Calu3 (cell line): ENCODE measurements at regions not wholly inside any gene's neighbourhood (a gene's known extent, or its start where the extent isn't known, plus 50 kb on each side); places are given as distances from the start of the nearest gene placed in this dataset.

ENCODE experiments used
- BruUV-seq: library from RNA; stranded (reverse); fragments of 400-500 nt; replicated peaks from 2 replicates; lab custom pipeline; 2021; lab: Mats Ljungman, UMichigan
- CTCF ChIA-PET: fragments of 300-600 bp; sonication (Branson Sonifier 250); formaldehyde crosslinking; loops from one replicate; lab custom pipeline; 2022; ENCODE audit warnings: antibody characterized with exemption; lab: Charles Lee
- DNase-seq: peaks from one replicate; pipeline ENCODE4 v3.0.0; 2022
- H3K27ac Mint-ChIP-seq: one replicate; pipeline ENCODE4 v1.8.0; 2022; ENCODE audit warnings: mixed read lengths; ENCODE audit not compliant: unreplicated experiment
- H3K27me3 Mint-ChIP-seq: one replicate; pipeline ENCODE4 v1.8.0; 2022; ENCODE audit warnings: mixed read lengths; ENCODE audit not compliant: unreplicated experiment
- H3K36me3 Mint-ChIP-seq: one replicate; pipeline ENCODE4 v1.8.0; 2022; ENCODE audit warnings: mild to moderate bottlenecking, moderate library complexity, mixed read lengths; ENCODE audit not compliant: insufficient read depth, unreplicated experiment
- H3K4me1 Mint-ChIP-seq: one replicate; pipeline ENCODE4 v1.8.0; 2022; ENCODE audit warnings: mild to moderate bottlenecking, low read depth, mixed read lengths; ENCODE audit not compliant: unreplicated experiment
- H3K4me3 Mint-ChIP-seq: one replicate; pipeline ENCODE4 v1.8.0; 2022; ENCODE audit warnings: mild to moderate bottlenecking, low read depth, moderate library complexity, mixed read lengths; ENCODE audit not compliant: unreplicated experiment
- H3K9me3 Mint-ChIP-seq: one replicate; pipeline ENCODE4 v1.8.0; 2022; ENCODE audit warnings: low read depth, mixed read lengths; ENCODE audit not compliant: unreplicated experiment
- intact Hi-C: fragments of 100-400 bp; cut with micrococcal nuclease; formaldehyde crosslinking; loops from one replicate; pipeline ENCODE4 v1.10.0; 2022; ENCODE audit not compliant: unreplicated experiment
- TF ChIP-seq, protein P1 (sequence below): fragments of 200-600 bp; IDR thresholded peaks from one replicate; pipeline ENCODE4 v1.8.0; 2022; ENCODE audit warnings: antibody characterized with exemption; ENCODE audit not compliant: unreplicated experiment

DNA sequence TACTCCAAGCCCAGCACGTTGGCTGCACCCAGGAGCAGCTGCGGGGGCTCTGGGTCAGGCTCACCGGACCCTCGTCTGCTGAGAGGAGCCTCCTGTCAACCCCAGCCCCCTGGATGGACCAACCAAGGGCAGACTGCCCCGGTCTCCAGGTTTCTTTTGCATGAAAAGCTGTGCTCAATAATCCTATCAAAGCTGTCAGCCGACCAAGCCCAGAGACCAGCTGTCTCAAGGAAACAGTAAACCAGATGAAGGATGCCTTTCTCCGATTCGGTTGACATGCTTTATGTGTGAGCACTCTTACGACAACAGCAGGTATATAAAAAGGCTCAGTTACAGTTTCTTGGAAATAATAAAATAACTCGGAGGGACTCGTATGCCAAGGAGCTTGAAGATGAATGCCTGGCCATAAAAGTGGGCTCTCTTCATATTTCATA, 71.6 kb upstream of the BAIAP2L1 start:
- Mint-ChIP-seq H3K9me3 (no peaks in the 10 kb centered on the region), H3K4me1 (no peaks in the 10 kb centered on the region), H3K27me3 (peaks cover 12% of the 10 kb centered on the region), H3K27ac (no peak overlapping the region), H3K36me3 (no peaks in the 10 kb centered on the region), H3K4me3 (no peak overlapping the region)
- TF ChIP-seq, protein P1, sequence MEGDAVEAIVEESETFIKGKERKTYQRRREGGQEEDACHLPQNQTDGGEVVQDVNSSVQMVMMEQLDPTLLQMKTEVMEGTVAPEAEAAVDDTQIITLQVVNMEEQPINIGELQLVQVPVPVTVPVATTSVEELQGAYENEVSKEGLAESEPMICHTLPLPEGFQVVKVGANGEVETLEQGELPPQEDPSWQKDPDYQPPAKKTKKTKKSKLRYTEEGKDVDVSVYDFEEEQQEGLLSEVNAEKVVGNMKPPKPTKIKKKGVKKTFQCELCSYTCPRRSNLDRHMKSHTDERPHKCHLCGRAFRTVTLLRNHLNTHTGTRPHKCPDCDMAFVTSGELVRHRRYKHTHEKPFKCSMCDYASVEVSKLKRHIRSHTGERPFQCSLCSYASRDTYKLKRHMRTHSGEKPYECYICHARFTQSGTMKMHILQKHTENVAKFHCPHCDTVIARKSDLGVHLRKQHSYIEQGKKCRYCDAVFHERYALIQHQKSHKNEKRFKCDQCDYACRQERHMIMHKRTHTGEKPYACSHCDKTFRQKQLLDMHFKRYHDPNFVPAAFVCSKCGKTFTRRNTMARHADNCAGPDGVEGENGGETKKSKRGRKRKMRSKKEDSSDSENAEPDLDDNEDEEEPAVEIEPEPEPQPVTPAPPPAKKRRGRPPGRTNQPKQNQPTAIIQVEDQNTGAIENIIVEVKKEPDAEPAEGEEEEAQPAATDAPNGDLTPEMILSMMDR, result no peak
- intact Hi-C loops, result no loop called here
- CTCF ChIA-PET, result no interaction called here
- DNase-seq, result no peak
- no TSS peak for BruUV-seq

DNA sequence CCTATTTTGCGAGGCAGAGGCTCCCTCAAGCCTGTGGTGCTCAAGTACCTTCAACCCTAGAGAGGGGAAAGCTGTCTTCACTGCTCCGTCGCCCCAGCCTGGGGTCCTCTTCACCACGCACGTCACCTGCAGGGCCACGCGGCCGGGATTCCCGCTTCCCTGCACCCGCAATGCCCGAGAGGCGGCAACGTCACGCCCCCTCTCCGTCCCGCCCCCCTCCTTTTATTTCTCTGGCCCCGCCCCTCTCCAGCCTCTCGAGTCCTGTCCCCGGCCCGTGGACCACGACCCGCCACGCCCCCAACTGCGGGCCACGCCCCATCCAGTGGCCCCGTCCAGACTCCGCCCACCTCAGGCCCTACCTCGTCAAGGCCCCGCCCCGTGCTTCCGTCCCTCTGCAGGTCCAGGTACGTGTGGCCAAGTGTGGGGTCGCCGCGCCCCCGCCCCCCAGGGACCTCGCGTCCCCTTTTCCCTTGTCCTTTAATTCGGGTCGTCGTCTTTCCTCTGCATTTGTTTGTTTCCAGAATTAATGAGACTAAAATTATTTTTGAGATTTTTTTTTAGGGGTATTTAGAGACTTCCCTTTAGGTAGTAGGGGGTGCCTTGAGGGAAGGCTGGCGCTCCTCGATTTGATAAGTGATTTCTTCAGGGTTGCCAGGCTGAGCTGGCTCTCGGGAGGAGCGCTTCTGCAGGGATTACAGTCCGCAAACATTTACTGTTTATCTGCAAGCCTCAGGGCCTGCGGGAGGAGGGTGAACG, 69.8 kb upstream of the BAIAP2L1 start:
- DNase-seq, result peak; percentile 27
- Mint-ChIP-seq H3K9me3 (no peaks in the 10 kb centered on the region), H3K27ac (no peak overlapping the region), H3K36me3 (no peaks in the 10 kb centered on the region), H3K4me3 (no peak overlapping the region), H3K4me1 (peaks cover 2% of the 10 kb centered on the region), H3K27me3 (peaks cover 17% of the 10 kb centered on the region)
- no TSS peak for BruUV-seq
- intact Hi-C loops, result no loop called here
- CTCF ChIA-PET, result no interaction called here
- TF ChIP-seq, protein P1, result no peak

DNA sequence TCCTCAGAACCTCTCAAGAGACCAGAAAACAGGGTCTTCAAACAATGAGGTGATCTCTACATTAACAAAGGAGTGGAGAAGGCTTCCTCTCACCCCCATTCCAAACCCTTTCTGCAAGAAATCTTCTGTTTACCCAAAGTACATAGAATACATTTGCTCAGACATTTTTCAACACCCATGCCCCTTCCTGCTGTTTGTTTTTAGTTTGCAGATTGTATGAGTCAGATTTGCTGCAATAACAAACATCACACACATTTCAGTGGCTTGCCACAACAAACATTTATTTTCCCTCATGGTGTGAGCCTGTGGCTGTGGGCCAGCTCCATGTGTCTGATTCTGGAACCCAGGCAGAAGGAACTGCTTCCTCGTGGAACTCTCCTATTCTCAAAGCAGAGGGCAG, 68.2 kb upstream of the BAIAP2L1 start:
- intact Hi-C loops, result no loop called here
- Mint-ChIP-seq H3K9me3 (no peaks in the 10 kb centered on the region), H3K27ac (no peak overlapping the region), H3K4me1 (peaks cover 9% of the 10 kb centered on the region), H3K4me3 (no peak overlapping the region), H3K36me3 (no peaks in the 10 kb centered on the region), H3K27me3 (peaks cover 29% of the 10 kb centered on the region)
- CTCF ChIA-PET, result no interaction called here
- DNase-seq, result no peak
- TF ChIP-seq, protein P1, result no peak
- no TSS peak for BruUV-seq

DNA sequence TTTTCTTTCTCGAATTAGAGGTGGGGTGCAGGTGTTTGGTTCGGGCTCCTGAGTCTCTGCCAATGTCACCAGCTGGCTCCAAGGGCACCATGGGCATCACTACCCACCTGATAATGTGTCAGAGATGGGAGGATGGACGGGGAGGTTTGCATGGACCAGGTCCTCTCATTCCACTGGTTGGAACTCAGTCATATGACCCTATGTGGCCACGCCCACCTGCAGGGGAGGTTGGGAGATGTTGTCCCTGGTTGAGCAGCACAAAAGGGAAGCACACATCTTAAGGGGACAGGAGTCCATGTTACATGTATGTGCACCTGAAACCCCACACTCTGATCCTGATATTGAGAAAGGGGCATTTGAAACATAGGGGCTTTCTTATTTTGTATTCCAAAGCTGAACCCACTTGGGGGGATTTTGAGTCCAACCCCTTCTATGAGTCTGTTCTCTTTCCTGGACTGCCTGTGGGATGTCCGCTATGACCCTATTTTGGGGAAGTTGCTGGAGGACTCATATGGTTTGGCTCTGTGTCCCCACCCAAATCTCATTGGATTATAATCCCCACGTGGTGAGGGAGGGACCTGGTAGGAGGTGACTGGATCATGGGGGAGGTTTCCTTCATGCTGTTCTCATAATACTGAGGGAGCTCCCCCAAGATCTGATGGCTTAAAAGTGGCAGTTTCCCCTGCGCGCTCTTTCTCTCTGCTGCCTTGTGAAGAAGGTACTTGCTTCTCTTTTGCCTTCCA, 66.9 kb upstream of the BAIAP2L1 start:
- intact Hi-C loops, result no loop called here
- TF ChIP-seq, protein P1, result no peak
- Mint-ChIP-seq H3K9me3 (no peaks in the 10 kb centered on the region), H3K27me3 (peaks cover 43% of the 10 kb centered on the region), H3K27ac (no peak overlapping the region), H3K36me3 (no peaks in the 10 kb centered on the region), H3K4me3 (no peak overlapping the region), H3K4me1 (peaks cover 9% of the 10 kb centered on the region)
- CTCF ChIA-PET, result no interaction called here
- no TSS peak for BruUV-seq
- no peak for DNase-seq
